Memory B cell (primary cell): ENCODE measurements at regions not wholly inside any gene's neighbourhood (a gene's known extent, or its start where the extent isn't known, plus 50 kb on each side); places are given as distances from the start of the nearest gene placed in this dataset.
"Not testable (repeated sequence)": the region's sequence is repeated elsewhere in the genome, so short reads cannot be mapped to it uniquely, and the experiment has no call there.

Experiments
- ATAC-seq: fragments of 150-1000 bp; cut with Tn5 transposase; 2 replicates; pipeline ENCODE4 v1.10.0; 2021; ENCODE audit warnings: low read depth, mild to moderate bottlenecking, moderate library complexity
- DNase-seq, 2 donors: peaks; one replicate each; pipeline ENCODE4 v3.0.0; 2022; ENCODE audit warnings: low spot score in 2 of 2
- H3K27ac Mint-ChIP-seq: one replicate; pipeline ENCODE4 v1.8.0; 2022; ENCODE audit warnings: mild to moderate bottlenecking, moderate library complexity, mixed read lengths
- H3K27me3 Mint-ChIP-seq: one replicate; pipeline ENCODE4 v1.8.0; 2022; ENCODE audit warnings: mixed read lengths
- H3K36me3 Mint-ChIP-seq: one replicate; pipeline ENCODE4 v1.8.0; 2022; ENCODE audit warnings: mild to moderate bottlenecking, mixed read lengths
- H3K4me1 Mint-ChIP-seq: one replicate; pipeline ENCODE4 v1.8.0; 2022; ENCODE audit warnings: mixed read lengths
- H3K4me3 Mint-ChIP-seq: one replicate; pipeline ENCODE4 v1.8.0; 2022; ENCODE audit warnings: mild to moderate bottlenecking, moderate library complexity, mixed read lengths
- H3K9me3 Mint-ChIP-seq: one replicate; pipeline ENCODE4 v1.8.0; 2022; ENCODE audit warnings: mixed read lengths

- no peak for ATAC-seq
- peaks cover 5% of the 10 kb centered on the region for H3K27me3 Mint-ChIP-seq
- DNase-seq = no peak
- no peak overlapping the region for H3K27ac Mint-ChIP-seq
- no peaks in the 10 kb centered on the region for H3K9me3 Mint-ChIP-seq
- H3K4me1 Mint-ChIP-seq = no peaks in the 10 kb centered on the region
- H3K4me3 Mint-ChIP-seq = no peak overlapping the region
- H3K36me3 Mint-ChIP-seq = no peaks in the 10 kb centered on the region
These were observed 155.2 kb upstream of the GK2 start for GRCh38 chr4:79563219-79563618.

GRCh38 chr4:79561751-79562150, 153.7 kb upstream of the GK2 start:
- Mint-ChIP-seq H3K4me3 (no peak overlapping the region), H3K27ac (no peak overlapping the region), H3K4me1 (no peaks in the 10 kb centered on the region), H3K9me3 (no peaks in the 10 kb centered on the region), H3K27me3 (peaks cover 7% of the 10 kb centered on the region), H3K36me3 (no peaks in the 10 kb centered on the region)
- no peak for ATAC-seq
- no peak for DNase-seq

GRCh38 chr4:79559398-79559797, 151.4 kb upstream of the GK2 start:
- H3K36me3 Mint-ChIP-seq, ATAC-seq, H3K27me3 Mint-ChIP-seq, H3K9me3 Mint-ChIP-seq, DNase-seq, H3K4me3 Mint-ChIP-seq, H3K27ac Mint-ChIP-seq, H3K4me1 Mint-ChIP-seq: not testable (repeated sequence)

GRCh38 chr4:79552311-79552710, 144.3 kb upstream of the GK2 start:
- DNase-seq (no peak), ATAC-seq (no peak)
- peaks cover 2% of the 10 kb centered on the region for H3K4me1 Mint-ChIP-seq
- no peak overlapping the region for H3K4me3 Mint-ChIP-seq
- no peaks in the 10 kb centered on the region for H3K27me3 Mint-ChIP-seq
- H3K27ac Mint-ChIP-seq = no peak overlapping the region
- H3K36me3 Mint-ChIP-seq = no peaks in the 10 kb centered on the region
- peaks cover 2% of the 10 kb centered on the region for H3K9me3 Mint-ChIP-seq

- ATAC-seq (no peak), DNase-seq (no peak)
- no peak overlapping the region for H3K27ac Mint-ChIP-seq
- peaks cover 2% of the 10 kb centered on the region for H3K4me1 Mint-ChIP-seq
- H3K9me3 Mint-ChIP-seq = peaks cover 2% of the 10 kb centered on the region
- H3K36me3 Mint-ChIP-seq = no peaks in the 10 kb centered on the region
- no peak overlapping the region for H3K4me3 Mint-ChIP-seq
- H3K27me3 Mint-ChIP-seq = no peaks in the 10 kb centered on the region
These were observed 143.5 kb upstream of the GK2 start for GRCh38 chr4:79551555-79551954.

GRCh38 chr4:79547851-79548250, 139.8 kb upstream of the GK2 start:
- DNase-seq (no peak), ATAC-seq (no peak)
- Mint-ChIP-seq H3K27ac (no peak overlapping the region), H3K4me1 (no peaks in the 10 kb centered on the region), H3K9me3 (peaks cover 2% of the 10 kb centered on the region), H3K4me3 (no peak overlapping the region), H3K36me3 (no peaks in the 10 kb centered on the region), H3K27me3 (peaks cover 1% of the 10 kb centered on the region)

- not testable (repeated sequence) for H3K27me3 Mint-ChIP-seq, ATAC-seq, H3K36me3 Mint-ChIP-seq, H3K4me1 Mint-ChIP-seq, H3K9me3 Mint-ChIP-seq, H3K27ac Mint-ChIP-seq, DNase-seq, H3K4me3 Mint-ChIP-seq
These were observed 137.3 kb upstream of the GK2 start for GRCh38 chr4:79545292-79545691.

- ATAC-seq = no peak
- no peak overlapping the region for H3K4me3 Mint-ChIP-seq
These were observed 132.1 kb upstream of the GK2 start for GRCh38 chr4:79540143-79540542.

GRCh38 chr4:79535516-79535915, 127.5 kb upstream of the GK2 start:
- peaks cover 1% of the 10 kb centered on the region for H3K27me3 Mint-ChIP-seq
- H3K27ac Mint-ChIP-seq = no peak overlapping the region
- no peak for ATAC-seq
- no peak for DNase-seq
- H3K4me3 Mint-ChIP-seq = no peak overlapping the region
- H3K36me3 Mint-ChIP-seq = no peaks in the 10 kb centered on the region
- H3K4me1 Mint-ChIP-seq = no peaks in the 10 kb centered on the region
- H3K9me3 Mint-ChIP-seq = no peaks in the 10 kb centered on the region

More at GRCh38 chr4:79540143-79540542, 132.1 kb upstream of the GK2 start:
- no peak overlapping the region for H3K27ac Mint-ChIP-seq
- no peaks in the 10 kb centered on the region for H3K4me1 Mint-ChIP-seq
- H3K36me3 Mint-ChIP-seq = no peaks in the 10 kb centered on the region
- DNase-seq = no peak
- H3K9me3 Mint-ChIP-seq = no peaks in the 10 kb centered on the region
- no peaks in the 10 kb centered on the region for H3K27me3 Mint-ChIP-seq

- Mint-ChIP-seq H3K9me3 (no peaks in the 10 kb centered on the region), H3K36me3 (no peaks in the 10 kb centered on the region), H3K27me3 (peaks cover 2% of the 10 kb centered on the region), H3K4me1 (no peaks in the 10 kb centered on the region), H3K27ac (no peak overlapping the region), H3K4me3 (no peak overlapping the region)
- DNase-seq (no peak), ATAC-seq (no peak)
These were observed 120.2 kb upstream of the GK2 start for GRCh38 chr4:79528241-79528706.

- DNase-seq = no peak
- H3K4me3 Mint-ChIP-seq = no peak overlapping the region
- H3K4me1 Mint-ChIP-seq = no peaks in the 10 kb centered on the region
- H3K27me3 Mint-ChIP-seq = peaks cover 2% of the 10 kb centered on the region
- no peaks in the 10 kb centered on the region for H3K36me3 Mint-ChIP-seq
- H3K27ac Mint-ChIP-seq = no peak overlapping the region
- ATAC-seq = no peak
- no peaks in the 10 kb centered on the region for H3K9me3 Mint-ChIP-seq
These were observed 118.9 kb upstream of the GK2 start for GRCh38 chr4:79526641-79527565.

GRCh38 chr4:79516114-79516513, 108.1 kb upstream of the GK2 start:
- H3K27me3 Mint-ChIP-seq = peaks cover 3% of the 10 kb centered on the region
- H3K4me1 Mint-ChIP-seq = peaks cover 3% of the 10 kb centered on the region
- H3K9me3 Mint-ChIP-seq = no peaks in the 10 kb centered on the region
- no peak for ATAC-seq
- H3K36me3 Mint-ChIP-seq = no peaks in the 10 kb centered on the region
- no peak overlapping the region for H3K27ac Mint-ChIP-seq
- H3K4me3 Mint-ChIP-seq = no peak overlapping the region
- no peak for DNase-seq

GRCh38 chr4:79514621-79515329, 106.7 kb upstream of the GK2 start:
- H3K4me3 Mint-ChIP-seq = no peak overlapping the region
- H3K9me3 Mint-ChIP-seq = no peaks in the 10 kb centered on the region
- ATAC-seq = no peak
- no peaks in the 10 kb centered on the region for H3K36me3 Mint-ChIP-seq
- H3K27me3 Mint-ChIP-seq = peaks cover 2% of the 10 kb centered on the region
- peaks cover 3% of the 10 kb centered on the region for H3K4me1 Mint-ChIP-seq
- no peak overlapping the region for H3K27ac Mint-ChIP-seq
- no peak for DNase-seq

- DNase-seq (no peak), ATAC-seq (no peak)
- H3K36me3 Mint-ChIP-seq = no peaks in the 10 kb centered on the region
- peaks cover 3% of the 10 kb centered on the region for H3K4me1 Mint-ChIP-seq
- no peak overlapping the region for H3K27ac Mint-ChIP-seq
- no peak overlapping the region for H3K4me3 Mint-ChIP-seq
- H3K27me3 Mint-ChIP-seq = peaks cover 2% of the 10 kb centered on the region
- H3K9me3 Mint-ChIP-seq = no peaks in the 10 kb centered on the region
These were observed 105.5 kb upstream of the GK2 start for GRCh38 chr4:79513576-79513975.
